HAP-1 (cell line): ENCODE measurements at regions not wholly inside any gene's neighbourhood (a gene's known extent, or its start where the extent isn't known, plus 50 kb on each side); places are given as distances from the start of the nearest gene placed in this dataset.
A peak's percentile ranks its signal among the peaks of the same experiment; 100 is the strongest.
"Not testable (repeated sequence)": the region's sequence is repeated elsewhere in the genome, so short reads cannot be mapped to it uniquely, and the experiment has no call there.

Experiments used
- DNase-seq, 2 experiments: peaks; one replicate each; pipeline ENCODE4 v3.0.0-alpha.2; 2016 to 2020; ENCODE audit warnings: low spot score in 2 of 2
- H3K27me3 ChIP-seq: fragments of 250-450 bp; sonication (Bioruptor Pico); 2 replicates; pipeline ENCODE4 v1.5.1; 2020; ENCODE audit warnings: low read depth, mild to moderate bottlenecking, moderate library complexity
- H3K36me3 ChIP-seq: fragments of 250-450 bp; sonication (Bioruptor Pico); replicated peaks from 2 replicates; pipeline ENCODE4 v1.5.1; 2020; ENCODE audit warnings: mild to moderate bottlenecking
- H3K4me1 ChIP-seq: fragments of 250-450 bp; sonication (Bioruptor Pico); 2 replicates; pipeline ENCODE4 v1.5.1; 2020; ENCODE audit warnings: mild to moderate bottlenecking
- H3K4me3 ChIP-seq: fragments of 250-450 bp; sonication (Bioruptor Pico); 2 replicates; pipeline ENCODE4 v1.5.1; 2020; ENCODE audit warnings: mild to moderate bottlenecking, moderate library complexity
- H3K9me3 ChIP-seq: fragments of 250-450 bp; sonication (Bioruptor Pico); 2 replicates; pipeline ENCODE4 v1.5.1; 2020; ENCODE audit warnings: mild to moderate bottlenecking, moderate library complexity
- in situ Hi-C: fragments of 300-500 bp; cut with MboI; formaldehyde crosslinking; loops from 3 replicates; pipeline ENCODE4 v1.14.3; 2020; ENCODE audit warnings: low sequenced_read_pairs, inconsistent platforms, mixed read lengths

DNA sequence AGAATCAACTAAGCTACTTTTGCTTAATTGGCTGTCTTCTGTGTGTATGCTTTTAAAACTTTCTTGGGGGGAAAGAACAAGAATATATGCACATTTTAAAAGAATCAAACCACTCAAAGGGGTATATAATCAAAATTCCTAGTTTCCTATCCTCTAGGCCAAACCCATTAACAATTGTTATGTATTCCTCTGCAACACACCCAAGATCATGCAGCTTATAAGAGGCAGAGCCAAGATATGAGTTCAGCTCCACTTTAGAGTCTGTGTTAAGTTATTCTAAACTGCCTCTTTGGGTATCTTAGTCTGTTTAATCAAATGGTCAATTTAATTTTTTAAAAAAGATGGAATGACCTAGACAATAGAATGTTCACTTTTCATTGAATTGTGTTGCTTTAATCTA lies 326.1 kb upstream of the IL12A start:
- H3K4me1 ChIP-seq, result no peaks in the 10 kb centered on the region; the same call in 1 of the 2 replicates
- no peak overlapping the region for H3K4me3 ChIP-seq
- no peak for DNase-seq
- in situ Hi-C loops, result no loop called here
- no peaks in the 10 kb centered on the region for H3K9me3 ChIP-seq
- no peaks in the 10 kb centered on the region for H3K27me3 ChIP-seq
- no peaks in the 10 kb centered on the region for H3K36me3 ChIP-seq

DNA sequence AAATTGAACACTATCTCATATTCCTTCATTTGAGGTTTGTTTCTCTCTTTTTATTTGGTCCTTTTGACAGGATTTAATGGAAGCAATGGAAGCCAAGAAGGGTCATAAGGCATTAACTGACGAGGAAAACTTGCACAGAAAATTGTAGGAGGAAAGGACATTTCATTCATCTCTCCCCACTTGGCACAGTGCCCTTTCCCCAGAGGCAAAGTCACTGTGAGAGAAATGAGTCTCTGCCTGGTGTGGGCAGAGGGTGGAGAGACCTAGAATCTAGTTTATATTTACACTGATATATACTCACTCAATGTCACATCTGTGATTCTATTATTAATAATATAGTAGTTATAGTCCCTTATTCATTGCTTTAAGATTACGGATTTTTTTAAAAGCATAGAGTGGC lies 324.6 kb upstream of the IL12A start:
- no peaks in the 10 kb centered on the region; the same call in 1 of the 2 replicates for H3K4me1 ChIP-seq
- in situ Hi-C loops, result no loop called here
- no peaks in the 10 kb centered on the region for H3K9me3 ChIP-seq
- H3K36me3 ChIP-seq, result no peaks in the 10 kb centered on the region
- H3K27me3 ChIP-seq, result no peaks in the 10 kb centered on the region
- H3K4me3 ChIP-seq, result no peak overlapping the region
- peak in 1 of 2 experiments; percentile 12 for DNase-seq

DNA sequence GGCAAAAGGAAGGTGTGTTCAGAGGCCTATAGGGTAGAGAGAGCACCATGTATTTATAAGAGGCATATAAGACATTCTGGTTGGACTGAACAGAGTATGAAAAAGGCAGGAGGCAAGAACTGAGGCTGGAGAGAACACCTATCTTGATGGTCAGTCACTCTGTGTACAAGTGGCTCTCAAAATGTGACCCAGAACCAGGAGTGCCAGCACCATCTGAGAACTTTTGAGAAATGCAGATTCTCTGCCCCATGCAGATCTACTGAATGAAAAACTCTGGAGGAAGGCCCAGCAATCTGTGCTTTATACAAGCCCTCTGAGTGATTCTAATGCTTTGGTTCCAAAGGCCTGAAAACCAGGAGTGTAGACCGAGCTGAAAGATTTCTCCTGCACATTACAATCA lies 324.0 kb upstream of the IL12A start:
- H3K4me3 ChIP-seq, result no peak overlapping the region
- no peaks in the 10 kb centered on the region; the same call in 1 of the 2 replicates for H3K4me1 ChIP-seq
- H3K27me3 ChIP-seq, result no peaks in the 10 kb centered on the region
- no peaks in the 10 kb centered on the region for H3K36me3 ChIP-seq
- in situ Hi-C loops, result no loop called here
- DNase-seq, result no peak
- no peaks in the 10 kb centered on the region for H3K9me3 ChIP-seq

DNA sequence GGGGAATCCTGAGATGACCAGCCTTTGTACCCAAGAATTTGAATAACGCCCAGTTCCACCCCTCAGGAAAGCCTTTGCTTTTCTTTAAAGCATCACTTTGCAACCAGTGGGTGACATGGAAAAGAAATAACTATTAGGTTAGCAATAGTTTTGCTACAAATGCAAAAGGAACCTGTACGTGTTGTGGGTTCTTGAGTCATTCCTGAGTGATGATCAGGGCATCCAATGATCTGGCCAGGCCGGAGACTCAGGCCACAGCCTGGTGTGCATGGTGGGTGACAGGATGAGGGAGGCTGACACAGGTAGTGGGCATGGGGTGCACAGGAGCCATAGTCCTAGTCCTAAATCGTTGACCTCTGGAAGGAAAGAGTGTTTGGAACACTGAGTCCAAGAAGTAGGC lies 321.4 kb upstream of the IL12A start:
- no peaks in the 10 kb centered on the region for H3K27me3 ChIP-seq
- no peak for DNase-seq
- H3K4me1 ChIP-seq, result no peaks in the 10 kb centered on the region; the same call in 1 of the 2 replicates
- no peaks in the 10 kb centered on the region for H3K9me3 ChIP-seq
- no peak overlapping the region for H3K4me3 ChIP-seq
- in situ Hi-C loops, result no loop called here
- H3K36me3 ChIP-seq, result no peaks in the 10 kb centered on the region

DNA sequence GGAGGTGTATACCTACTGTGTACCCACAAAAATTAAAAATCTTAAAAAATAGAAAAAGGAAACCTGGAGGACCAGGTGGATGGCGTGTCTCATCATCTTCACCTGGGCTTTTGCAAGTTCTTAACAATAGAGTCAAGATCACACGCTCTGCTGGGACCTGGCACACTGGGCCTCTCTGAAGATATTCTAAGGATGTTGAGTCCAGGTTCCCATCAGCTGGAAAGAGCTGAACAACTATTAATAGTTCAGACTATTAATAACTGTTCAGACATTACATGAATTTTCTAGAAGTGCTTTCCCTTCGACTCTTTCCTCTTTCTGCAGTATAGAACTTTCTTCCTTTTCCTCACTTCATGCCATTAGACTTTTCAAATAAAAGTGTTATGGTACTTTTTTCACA lies 320.2 kb upstream of the IL12A start:
- Histone ChIP-seq H3K4me1 (no peaks in the 10 kb centered on the region; the same call in 1 of the 2 replicates), H3K4me3 (no peak overlapping the region), H3K9me3 (no peaks in the 10 kb centered on the region), H3K36me3 (no peaks in the 10 kb centered on the region), H3K27me3 (no peaks in the 10 kb centered on the region)
- in situ Hi-C loops, result no loop called here
- DNase-seq, result no peak

DNA sequence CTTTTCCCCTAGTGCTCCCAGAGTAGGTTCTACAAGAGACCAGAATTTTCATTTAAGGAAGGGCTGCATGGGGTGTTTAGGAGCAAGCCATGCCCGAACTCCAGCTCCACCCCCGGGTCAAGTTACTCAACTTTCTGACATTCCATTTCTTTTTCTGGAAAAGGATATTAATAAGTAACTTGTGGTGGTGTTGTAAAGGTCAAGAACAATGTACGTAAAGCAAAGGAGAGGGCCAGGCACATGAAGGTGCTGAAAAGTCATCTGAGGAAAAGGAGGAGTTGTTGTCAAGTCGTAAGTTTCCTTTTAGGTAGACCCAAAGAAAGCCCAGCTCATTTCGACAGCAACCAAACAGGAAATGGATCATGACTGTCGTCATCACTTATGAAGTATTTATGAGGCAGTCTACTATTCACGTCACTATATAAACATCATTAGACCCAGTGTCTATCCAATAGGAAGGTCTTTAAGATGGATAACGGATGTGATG lies 319.6 kb upstream of the IL12A start:
- Histone ChIP-seq H3K4me1 (no peaks in the 10 kb centered on the region), H3K27me3 (no peaks in the 10 kb centered on the region), H3K4me3 (no peak overlapping the region), H3K36me3 (no peaks in the 10 kb centered on the region), H3K9me3 (no peaks in the 10 kb centered on the region)
- no peak for DNase-seq
- in situ Hi-C loops, result no loop called here

DNA sequence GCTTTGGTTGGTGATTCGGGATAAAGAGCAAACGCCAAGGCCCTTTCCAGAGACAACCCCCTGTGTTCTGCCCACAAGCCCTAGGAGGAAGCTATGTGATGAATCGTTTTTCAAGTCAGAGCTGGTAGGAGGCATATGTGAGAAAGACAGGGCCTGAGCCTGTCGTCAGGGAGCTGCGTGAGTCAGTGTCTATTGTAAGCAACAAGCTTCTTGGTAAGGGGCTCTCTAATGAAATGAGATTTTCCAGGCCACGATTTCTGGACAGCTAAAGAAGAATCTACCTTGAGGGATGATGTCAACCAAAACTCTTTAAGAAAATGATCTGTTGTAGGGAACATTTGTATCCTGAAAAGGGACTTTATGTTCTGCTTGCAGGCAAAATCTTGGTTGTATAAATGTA lies 318.9 kb upstream of the IL12A start:
- Histone ChIP-seq H3K36me3 (no peaks in the 10 kb centered on the region), H3K4me3 (no peak overlapping the region), H3K9me3 (no peaks in the 10 kb centered on the region), H3K27me3 (no peaks in the 10 kb centered on the region), H3K4me1 (no peaks in the 10 kb centered on the region)
- DNase-seq, result no peak
- in situ Hi-C loops, result no loop called here

DNA sequence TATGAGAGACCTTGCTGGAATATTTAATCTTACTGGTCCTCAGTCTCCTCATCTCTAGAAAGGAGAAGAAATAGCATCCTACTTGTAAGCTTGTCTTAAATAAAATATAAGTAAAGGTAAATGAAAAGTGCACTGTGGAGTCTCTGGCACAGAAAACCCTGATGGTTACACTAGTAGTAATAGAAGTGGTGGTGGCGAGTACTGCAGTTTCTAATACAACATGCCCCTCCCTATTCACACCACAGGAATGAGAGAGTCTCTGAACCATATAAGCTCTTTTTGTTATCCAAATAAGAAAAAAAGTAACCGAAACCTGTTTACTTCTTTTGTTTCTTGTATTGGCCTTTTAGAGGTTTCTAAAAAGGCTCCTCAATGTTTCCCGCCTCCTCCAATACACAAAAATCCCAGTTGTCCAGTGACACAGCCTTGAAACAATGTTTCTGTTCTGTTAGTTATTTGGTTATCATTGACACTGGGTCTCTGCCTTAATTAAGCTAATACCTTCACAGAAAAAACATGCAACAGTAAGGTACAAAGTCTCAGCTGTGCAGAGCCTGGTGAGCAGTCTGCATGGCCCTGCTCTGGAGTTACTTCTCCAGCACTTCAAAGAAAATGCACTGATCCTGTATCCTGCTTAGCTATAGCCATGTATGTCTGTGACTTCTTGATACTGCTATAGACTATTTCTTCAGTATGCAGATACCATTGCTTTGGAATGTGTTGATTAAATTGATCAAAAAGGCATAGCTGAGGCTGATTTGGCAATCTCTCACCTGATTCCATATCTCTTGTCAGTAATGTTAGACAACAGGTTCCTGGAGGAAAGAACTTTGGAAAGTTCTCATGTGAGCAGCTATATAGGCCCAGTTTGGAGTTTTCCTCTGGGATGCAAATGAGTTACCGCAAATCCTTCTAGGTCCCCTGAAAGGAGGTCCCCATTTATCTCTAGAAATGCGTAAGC lies 315.6 kb upstream of the IL12A start:
- Histone ChIP-seq H3K4me1 (no peaks in the 10 kb centered on the region), H3K27me3 (no peaks in the 10 kb centered on the region), H3K9me3 (no peaks in the 10 kb centered on the region), H3K36me3 (no peaks in the 10 kb centered on the region), H3K4me3 (no peak overlapping the region)
- DNase-seq, result no peak
- in situ Hi-C loops, result no loop called here

DNA sequence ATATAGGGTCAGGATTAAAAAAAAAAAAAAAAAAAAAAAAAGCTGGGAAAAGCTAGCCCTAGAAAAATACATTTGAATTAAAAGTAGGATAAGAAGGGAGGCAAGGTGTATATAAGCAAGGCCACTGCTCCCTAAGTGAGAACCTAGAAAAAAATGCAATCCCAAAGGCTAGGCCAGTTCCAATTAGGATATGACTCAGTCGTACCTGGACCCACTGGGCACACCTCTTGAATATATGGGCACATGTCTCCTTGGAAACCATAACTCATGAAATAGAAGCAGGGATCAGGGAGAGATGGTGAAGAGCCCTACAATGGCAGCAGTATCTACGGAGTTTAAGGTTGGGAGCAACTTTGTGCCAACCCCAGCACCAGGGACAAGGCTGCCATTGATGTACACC lies 314.1 kb upstream of the IL12A start:
- DNase-seq, result no peak
- Histone ChIP-seq H3K4me1 (no peaks in the 10 kb centered on the region), H3K4me3 (no peak overlapping the region), H3K36me3 (no peaks in the 10 kb centered on the region), H3K27me3 (no peaks in the 10 kb centered on the region), H3K9me3 (no peaks in the 10 kb centered on the region)
- in situ Hi-C loops, result no loop called here

DNA sequence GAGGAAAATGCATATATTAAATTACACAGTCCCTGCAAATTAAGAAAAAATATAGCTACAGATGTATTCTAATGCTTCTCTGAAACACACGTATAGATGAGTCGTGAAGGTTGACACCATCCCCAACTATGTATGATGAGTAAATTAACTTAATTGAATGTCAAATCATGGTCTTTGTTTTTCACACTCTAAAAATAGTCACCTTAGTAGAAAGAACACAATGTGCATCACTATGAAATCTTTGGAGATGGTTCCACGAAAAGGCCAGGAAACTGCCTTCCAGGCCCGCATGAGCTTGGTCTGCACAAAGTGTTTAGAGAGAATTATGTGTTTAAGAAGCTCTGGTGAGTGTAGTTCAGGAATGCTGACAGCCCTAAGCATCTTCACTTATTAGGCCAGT lies 313.4 kb upstream of the IL12A start:
- DNase-seq, result no peak
- in situ Hi-C loops, result no loop called here
- H3K4me1 ChIP-seq, result no peaks in the 10 kb centered on the region

DNA sequence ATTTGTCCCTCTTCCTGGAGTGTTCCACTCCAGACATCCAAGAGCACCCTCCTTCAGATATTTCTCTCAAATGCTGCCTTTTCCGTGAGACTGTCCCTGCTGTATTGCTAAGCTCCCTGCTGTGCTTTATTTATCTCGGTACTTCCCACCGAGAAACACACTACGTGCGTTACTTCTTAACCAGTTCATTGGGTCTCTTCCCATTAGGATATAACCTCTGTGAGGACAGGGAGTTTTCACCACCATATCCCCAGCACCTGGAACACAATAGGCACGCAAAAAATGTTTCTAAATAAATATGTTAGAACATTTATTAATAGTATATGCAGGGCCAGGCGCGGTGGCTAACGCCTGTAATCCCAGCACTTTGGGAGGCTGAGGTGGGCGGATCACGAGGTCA lies 308.7 kb upstream of the IL12A start:
- no peaks in the 10 kb centered on the region for H3K9me3 ChIP-seq
- in situ Hi-C loops, result no loop called here
- DNase-seq, result no peak
- no peaks in the 10 kb centered on the region for H3K36me3 ChIP-seq
- no peaks in the 10 kb centered on the region for H3K4me1 ChIP-seq
- H3K4me3 ChIP-seq, result no peak overlapping the region
- no peaks in the 10 kb centered on the region; the same call in 1 of the 2 replicates for H3K27me3 ChIP-seq

More for the DNA sequence above, 313.4 kb upstream of the IL12A start:
- H3K36me3 ChIP-seq, result no peaks in the 10 kb centered on the region
- H3K4me3 ChIP-seq, result no peak overlapping the region
- no peaks in the 10 kb centered on the region for H3K27me3 ChIP-seq
- no peaks in the 10 kb centered on the region for H3K9me3 ChIP-seq

DNA sequence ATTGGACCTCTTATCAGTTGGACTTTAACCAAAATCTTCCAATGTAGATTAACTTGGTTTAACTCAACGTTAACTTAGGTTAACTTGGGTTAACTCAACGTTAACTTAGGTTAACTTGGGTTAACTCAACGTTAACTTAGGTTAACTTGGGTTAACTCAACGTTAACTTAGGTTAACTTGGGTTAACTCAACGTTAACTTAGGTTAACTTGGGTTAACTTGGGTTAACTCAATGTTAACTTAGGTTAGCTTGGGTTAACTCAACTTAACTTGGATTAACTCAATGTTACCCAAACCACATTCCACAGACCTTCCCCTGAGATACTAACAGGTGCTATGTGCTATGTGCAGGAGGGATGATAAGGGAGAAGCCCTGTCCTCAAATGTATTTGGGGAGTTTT lies 306.9 kb upstream of the IL12A start:
- in situ Hi-C loops, H3K4me3 ChIP-seq, H3K9me3 ChIP-seq, H3K36me3 ChIP-seq, H3K27me3 ChIP-seq, H3K4me1 ChIP-seq, DNase-seq: not testable (repeated sequence)

DNA sequence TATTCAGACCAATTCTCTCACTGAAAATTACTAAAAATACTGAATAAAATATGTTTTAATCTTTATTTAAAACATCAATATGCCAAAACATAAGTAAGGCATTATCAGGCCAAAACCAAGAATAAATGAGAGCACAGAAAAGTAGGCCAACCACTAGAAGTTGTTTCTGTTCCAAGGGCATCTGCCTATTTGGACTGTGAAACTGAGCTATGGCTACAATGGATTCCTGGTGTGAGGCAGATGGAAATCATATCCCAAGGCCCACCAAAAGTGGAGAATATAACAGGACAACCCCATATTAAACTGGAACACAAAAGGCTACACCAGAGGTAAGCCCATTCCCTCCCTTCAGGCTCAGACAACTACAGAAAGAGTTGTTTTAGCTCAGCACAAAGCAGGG lies 302.8 kb upstream of the IL12A start:
- peaks cover 2% of the 10 kb centered on the region; the same call in 1 of the 2 replicates for H3K9me3 ChIP-seq
- in situ Hi-C loops, result no loop called here
- H3K27me3 ChIP-seq, result no peaks in the 10 kb centered on the region; the same call in 1 of the 2 replicates
- DNase-seq, result no peak
- no peak overlapping the region for H3K4me3 ChIP-seq
- H3K4me1 ChIP-seq, result no peaks in the 10 kb centered on the region
- H3K36me3 ChIP-seq, result no peaks in the 10 kb centered on the region

DNA sequence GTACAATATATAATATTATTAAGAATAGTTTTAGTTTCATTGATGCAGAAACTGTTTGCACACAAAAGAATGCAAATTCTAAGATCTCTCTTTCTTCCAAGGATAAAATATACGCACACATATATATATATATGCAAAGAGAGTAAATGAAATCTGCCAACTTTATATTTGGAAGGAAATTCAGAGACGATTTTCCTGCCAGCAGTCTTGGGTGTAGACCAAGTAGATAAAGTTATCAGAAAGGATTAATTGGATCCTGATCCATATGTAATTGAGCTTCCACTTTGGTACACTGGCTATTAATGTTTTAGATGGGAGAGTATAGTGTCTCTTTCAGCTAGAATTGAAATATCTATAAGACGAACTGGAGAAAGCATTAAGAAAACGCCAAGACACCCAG lies 295.4 kb upstream of the IL12A start:
- Histone ChIP-seq H3K4me1 (no peaks in the 10 kb centered on the region), H3K27me3 (peaks cover 2% of the 10 kb centered on the region; the same call in 1 of the 2 replicates), H3K4me3 (no peak overlapping the region), H3K36me3 (no peaks in the 10 kb centered on the region), H3K9me3 (peaks cover 2% of the 10 kb centered on the region; the same call in 1 of the 2 replicates)
- in situ Hi-C loops, result no loop called here
- no peak for DNase-seq
